Activated T-helper 17 cell treated with anti-CD3 and anti-CD28 coated beads, Interleukin-2, amount 50 U/mL, for 72 hours (primary cell): ENCODE measurements at regions not wholly inside any gene's neighbourhood (a gene's known extent, or its start where the extent isn't known, plus 50 kb on each side); places are given as distances from the start of the nearest gene placed in this dataset.

Experiments
- ATAC-seq: fragments of 150-1000 bp; cut with Tn5 transposase; replicated peaks from 2 replicates; pipeline ENCODE4 v1.10.0; 2021; ENCODE audit warnings: mild to moderate bottlenecking, moderate library complexity
- H3K27ac Mint-ChIP-seq: one replicate; pipeline ENCODE4 v1.8.0; 2022; ENCODE audit warnings: mixed read lengths
- H3K27me3 Mint-ChIP-seq: one replicate; pipeline ENCODE4 v1.8.0; 2022; ENCODE audit warnings: mixed read lengths
- H3K36me3 Mint-ChIP-seq: one replicate; pipeline ENCODE4 v1.8.0; 2022; ENCODE audit warnings: low read depth, mild to moderate bottlenecking, mixed read lengths
- H3K4me1 Mint-ChIP-seq: one replicate; pipeline ENCODE4 v1.8.0; 2022; ENCODE audit warnings: mixed read lengths
- H3K4me3 Mint-ChIP-seq: one replicate; pipeline ENCODE4 v1.8.0; 2022; ENCODE audit warnings: mild to moderate bottlenecking, mixed read lengths
- H3K9me3 Mint-ChIP-seq: one replicate; pipeline ENCODE4 v1.8.0; 2022; ENCODE audit warnings: mixed read lengths

DNA sequence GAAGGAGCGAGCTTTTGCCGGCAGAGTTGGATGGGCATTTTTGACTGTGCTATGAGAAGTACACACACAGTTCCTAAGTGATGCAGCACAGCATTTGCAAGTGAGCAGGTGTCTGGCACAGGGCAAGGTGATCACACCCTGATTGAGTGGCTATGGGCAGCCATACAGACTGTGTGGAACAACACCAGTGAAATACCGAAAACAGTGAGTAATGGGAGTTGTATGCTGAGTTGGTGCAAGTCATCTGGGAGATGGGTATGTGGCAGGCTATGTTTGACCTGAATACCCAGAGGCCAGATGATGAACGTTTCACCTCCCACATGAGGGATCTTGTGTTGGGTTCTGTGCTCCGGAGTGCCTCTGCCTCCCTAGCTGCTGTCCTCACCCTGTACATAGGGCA lies 53.5 kb upstream of the TIPARP start:
- Mint-ChIP-seq H3K4me1 (no peaks in the 10 kb centered on the region), H3K4me3 (no peak overlapping the region), H3K27me3 (no peaks in the 10 kb centered on the region), H3K27ac (no peak overlapping the region), H3K9me3 (no peaks in the 10 kb centered on the region), H3K36me3 (no peaks in the 10 kb centered on the region)
- ATAC-seq, result peak; percentile 63

GRCh38 chr3:156620260-156620659 lies 54.1 kb upstream of the TIPARP start:
- Mint-ChIP-seq H3K4me1 (no peaks in the 10 kb centered on the region), H3K27me3 (no peaks in the 10 kb centered on the region), H3K36me3 (no peaks in the 10 kb centered on the region), H3K4me3 (no peak overlapping the region), H3K9me3 (no peaks in the 10 kb centered on the region), H3K27ac (no peak overlapping the region)
- no peak for ATAC-seq

GRCh38 chr3:156619376-156619775 lies 55.0 kb upstream of the TIPARP start:
- H3K36me3 Mint-ChIP-seq, result no peaks in the 10 kb centered on the region
- no peaks in the 10 kb centered on the region for H3K9me3 Mint-ChIP-seq
- H3K27ac Mint-ChIP-seq, result no peak overlapping the region
- no peaks in the 10 kb centered on the region for H3K27me3 Mint-ChIP-seq
- ATAC-seq, result no peak
- no peaks in the 10 kb centered on the region for H3K4me1 Mint-ChIP-seq
- no peak overlapping the region for H3K4me3 Mint-ChIP-seq

GRCh38 chr3:156617781-156618180 lies 56.6 kb upstream of the TIPARP start:
- H3K27ac Mint-ChIP-seq, result no peak overlapping the region
- no peaks in the 10 kb centered on the region for H3K9me3 Mint-ChIP-seq
- H3K36me3 Mint-ChIP-seq, result no peaks in the 10 kb centered on the region
- H3K4me3 Mint-ChIP-seq, result no peak overlapping the region
- H3K4me1 Mint-ChIP-seq, result no peaks in the 10 kb centered on the region
- peak; percentile 32 for ATAC-seq
- no peaks in the 10 kb centered on the region for H3K27me3 Mint-ChIP-seq

GRCh38 chr3:156617145-156617544 lies 57.2 kb upstream of the TIPARP start:
- Mint-ChIP-seq H3K4me3 (no peak overlapping the region), H3K27me3 (peaks cover under 1% of the 10 kb centered on the region), H3K9me3 (no peaks in the 10 kb centered on the region), H3K27ac (no peak overlapping the region), H3K4me1 (no peaks in the 10 kb centered on the region), H3K36me3 (no peaks in the 10 kb centered on the region)
- no peak for ATAC-seq

GRCh38 chr3:156615592-156616173 lies 58.7 kb upstream of the TIPARP start:
- no peaks in the 10 kb centered on the region for H3K9me3 Mint-ChIP-seq
- no peak overlapping the region for H3K4me3 Mint-ChIP-seq
- H3K36me3 Mint-ChIP-seq, result no peaks in the 10 kb centered on the region
- ATAC-seq, result peak; percentile 43
- H3K4me1 Mint-ChIP-seq, result no peaks in the 10 kb centered on the region
- peak overlapping the region; percentile 11 for H3K27ac Mint-ChIP-seq
- H3K27me3 Mint-ChIP-seq, result peaks cover 4% of the 10 kb centered on the region

DNA sequence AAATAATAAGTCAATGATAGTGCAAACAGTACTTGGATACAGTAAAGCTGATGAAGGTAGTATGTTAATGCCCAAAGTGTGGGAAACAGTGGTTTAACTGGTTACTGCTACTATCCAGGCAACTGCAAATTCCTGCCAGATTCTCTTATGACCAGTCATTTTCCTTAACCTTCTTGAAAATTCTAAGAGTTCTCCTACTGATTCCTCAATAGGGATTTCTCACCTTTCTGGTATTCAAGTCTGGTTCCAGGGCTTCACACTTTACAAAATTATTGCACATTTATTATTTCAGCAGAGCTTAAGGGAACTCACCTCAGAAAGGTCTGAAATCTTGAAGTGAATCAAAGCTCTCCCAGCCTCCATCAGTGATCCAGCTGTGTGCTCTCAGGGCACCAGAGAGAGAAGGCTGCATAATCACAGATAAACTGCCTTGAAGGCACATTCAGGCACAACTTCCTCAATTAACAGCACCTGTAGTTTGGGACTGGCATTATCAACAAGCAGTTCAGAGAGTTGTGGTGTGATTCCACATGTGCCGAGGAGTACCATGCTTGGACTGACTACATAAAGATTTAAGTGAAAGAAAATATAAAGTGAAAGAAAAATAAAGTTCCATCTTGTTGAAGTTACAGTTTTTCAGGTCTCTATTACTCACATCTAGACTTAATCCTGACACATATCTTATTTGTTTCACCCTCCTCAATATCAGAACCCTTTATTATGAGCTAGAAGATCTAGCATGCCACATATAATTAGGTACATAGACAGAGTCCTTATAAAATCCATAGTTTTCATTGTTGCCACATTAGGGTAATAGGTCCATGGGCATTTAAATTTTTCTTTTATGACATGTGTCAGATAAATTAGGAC lies 59.5 kb upstream of the TIPARP start:
- Mint-ChIP-seq H3K9me3 (no peaks in the 10 kb centered on the region), H3K27ac (peak overlapping the region; percentile 11), H3K36me3 (no peaks in the 10 kb centered on the region), H3K4me1 (no peaks in the 10 kb centered on the region), H3K4me3 (no peak overlapping the region), H3K27me3 (peaks cover 4% of the 10 kb centered on the region)
- peak; percentile 19 for ATAC-seq

DNA sequence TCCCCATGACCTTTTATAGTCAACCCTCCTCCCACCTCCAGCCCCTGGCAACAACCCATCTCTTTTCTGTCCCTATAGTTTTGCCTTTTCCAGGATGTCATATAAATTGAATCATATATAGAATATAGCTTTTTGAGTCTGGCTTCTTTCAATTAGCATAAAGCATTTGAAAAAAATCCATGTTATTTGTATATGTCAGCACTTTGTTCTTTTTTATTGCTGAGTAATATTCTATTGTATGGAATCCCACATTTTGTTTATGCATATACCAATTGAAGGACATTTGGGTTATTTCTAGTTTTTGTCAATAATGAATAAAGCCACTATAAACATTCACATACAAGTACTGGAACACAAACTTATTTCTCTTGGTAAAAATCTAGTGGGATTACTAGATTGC lies 58.0 kb upstream of the SSR3 start:
- H3K27ac Mint-ChIP-seq, result no peak overlapping the region
- H3K27me3 Mint-ChIP-seq, result peaks cover 4% of the 10 kb centered on the region
- no peaks in the 10 kb centered on the region for H3K4me1 Mint-ChIP-seq
- no peaks in the 10 kb centered on the region for H3K9me3 Mint-ChIP-seq
- H3K4me3 Mint-ChIP-seq, result no peak overlapping the region
- ATAC-seq, result no peak
- H3K36me3 Mint-ChIP-seq, result no peaks in the 10 kb centered on the region

DNA sequence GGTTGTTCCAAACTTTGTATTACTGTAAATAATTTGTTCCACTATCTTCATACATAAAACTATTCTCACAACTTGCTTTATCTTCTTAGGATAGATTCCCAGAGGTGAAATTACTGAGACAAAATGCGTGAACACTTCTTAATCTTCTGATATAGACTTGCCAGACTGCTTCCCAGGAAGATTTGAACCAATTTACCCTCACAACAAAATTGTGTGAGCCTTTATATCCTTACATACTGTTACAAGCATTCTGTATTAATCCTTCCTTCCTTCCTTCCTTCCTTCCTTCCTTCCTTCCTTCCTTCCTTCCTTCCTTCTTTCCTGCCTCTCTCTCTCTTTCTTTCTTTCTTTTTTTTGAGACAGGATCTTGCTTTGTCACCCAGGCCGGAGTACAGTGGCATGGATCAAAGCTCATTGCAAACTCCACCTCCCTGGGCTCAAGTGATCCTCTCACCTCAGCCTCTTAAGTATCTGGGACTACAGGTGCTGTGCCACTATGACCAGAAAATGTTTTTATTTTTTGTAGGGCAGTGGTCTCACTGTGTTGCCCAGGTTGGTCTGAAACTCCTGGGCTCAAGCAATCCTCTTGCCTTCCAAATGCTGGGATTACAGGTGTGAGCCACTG lies 57.1 kb upstream of the SSR3 start:
- Mint-ChIP-seq H3K27me3 (peaks cover 4% of the 10 kb centered on the region), H3K36me3 (no peaks in the 10 kb centered on the region), H3K4me3 (no peak overlapping the region), H3K9me3 (no peaks in the 10 kb centered on the region), H3K27ac (peak overlapping the region; percentile 36), H3K4me1 (peaks cover 1% of the 10 kb centered on the region)
- no peak for ATAC-seq

- Mint-ChIP-seq H3K9me3 (no peaks in the 10 kb centered on the region), H3K27ac (no peak overlapping the region), H3K4me1 (peaks cover 5% of the 10 kb centered on the region), H3K27me3 (peaks cover 9% of the 10 kb centered on the region), H3K4me3 (no peak overlapping the region), H3K36me3 (no peaks in the 10 kb centered on the region)
- ATAC-seq, result no peak
Measured at GRCh38 chr3:156610154-156610553, 55.2 kb upstream of the SSR3 start.

DNA sequence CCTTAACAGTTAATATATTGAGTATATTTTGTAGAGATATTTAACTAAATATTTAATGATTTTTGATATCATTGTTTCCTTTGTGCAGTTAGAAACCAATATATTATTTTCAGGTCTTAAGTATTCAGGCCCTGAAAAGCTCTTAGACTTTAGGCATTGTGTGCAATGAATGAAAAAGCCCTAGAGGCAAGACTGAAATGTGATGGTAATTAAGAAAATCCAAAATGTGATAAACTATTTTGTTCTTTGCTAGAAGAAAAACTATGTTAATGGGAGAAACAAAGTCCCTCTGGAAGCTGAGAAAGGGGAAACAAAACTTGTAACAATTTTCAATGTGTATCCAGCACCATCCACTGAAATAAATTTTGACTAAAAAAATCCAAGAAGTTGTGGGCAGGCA lies 54.6 kb upstream of the SSR3 start:
- H3K4me1 Mint-ChIP-seq, result peaks cover 5% of the 10 kb centered on the region
- no peaks in the 10 kb centered on the region for H3K9me3 Mint-ChIP-seq
- peaks cover 10% of the 10 kb centered on the region for H3K27me3 Mint-ChIP-seq
- ATAC-seq, result no peak
- H3K27ac Mint-ChIP-seq, result no peak overlapping the region
- no peak overlapping the region for H3K4me3 Mint-ChIP-seq
- H3K36me3 Mint-ChIP-seq, result no peaks in the 10 kb centered on the region

DNA sequence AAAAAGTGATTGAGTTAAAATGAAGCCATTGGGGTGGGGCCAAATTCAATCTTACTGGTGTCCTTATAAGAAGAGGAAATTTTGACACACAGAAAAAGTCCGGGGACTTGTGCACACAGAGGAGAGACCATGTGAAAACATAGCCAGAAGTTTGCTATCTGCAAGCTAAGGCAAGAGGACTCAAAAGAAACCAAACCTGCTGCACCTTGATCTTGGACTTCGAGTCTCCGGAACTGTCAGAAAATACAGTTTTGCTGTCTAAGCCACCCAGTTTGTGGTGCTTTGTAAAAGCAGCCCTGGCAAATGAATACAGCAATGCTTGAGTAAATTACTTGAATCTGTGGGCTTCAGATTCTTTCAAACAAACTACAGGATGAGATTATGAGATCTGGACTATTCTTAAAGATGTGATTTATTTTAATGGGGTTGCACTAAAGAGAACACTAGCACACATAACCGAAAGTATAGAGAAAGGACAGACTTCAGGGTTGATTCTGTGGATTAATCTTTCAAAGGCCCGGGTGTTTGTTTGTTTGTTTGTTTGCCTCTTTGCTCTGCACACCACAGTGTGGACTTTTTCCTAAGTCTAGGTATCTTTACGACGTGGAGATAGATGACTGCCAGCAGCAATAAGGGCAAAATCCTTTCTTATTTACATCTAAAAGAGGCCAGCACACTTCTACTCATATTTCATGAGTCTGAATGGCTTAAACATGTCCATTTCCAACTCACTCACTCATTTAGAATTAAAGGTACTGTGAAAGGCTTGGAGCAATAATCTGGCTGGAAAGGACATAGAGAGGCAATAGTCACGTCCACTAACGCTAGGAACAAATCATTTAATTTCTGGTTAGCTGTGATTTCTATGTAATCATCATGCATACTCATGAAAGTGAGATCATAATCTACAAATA lies 53.9 kb upstream of the SSR3 start:
- Mint-ChIP-seq H3K4me1 (peaks cover 5% of the 10 kb centered on the region), H3K27ac (no peak overlapping the region), H3K36me3 (no peaks in the 10 kb centered on the region), H3K27me3 (peaks cover 10% of the 10 kb centered on the region), H3K4me3 (no peak overlapping the region), H3K9me3 (no peaks in the 10 kb centered on the region)
- no peak for ATAC-seq

DNA sequence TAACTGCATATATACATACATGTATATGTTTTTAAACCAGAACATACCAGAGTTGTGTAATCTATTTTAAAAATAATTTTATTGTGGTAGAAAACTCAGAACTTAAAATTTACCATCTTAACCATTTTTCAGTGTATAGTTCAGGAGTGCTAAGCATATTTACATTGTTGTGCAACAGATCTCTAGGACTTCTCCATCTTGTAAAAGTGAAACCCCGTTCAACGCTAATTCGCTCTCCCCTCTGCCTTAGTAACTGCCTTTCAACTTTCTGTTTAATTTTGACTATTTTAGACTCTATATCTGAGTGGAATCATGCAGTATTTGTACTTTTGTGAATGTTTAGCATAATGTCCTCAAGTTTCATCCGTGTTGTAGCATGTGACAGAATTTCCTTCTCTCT lies 51.8 kb upstream of the SSR3 start:
- peaks cover 6% of the 10 kb centered on the region for H3K27me3 Mint-ChIP-seq
- peak; percentile 70 for ATAC-seq
- H3K36me3 Mint-ChIP-seq, result no peaks in the 10 kb centered on the region
- no peaks in the 10 kb centered on the region for H3K9me3 Mint-ChIP-seq
- peaks cover 11% of the 10 kb centered on the region for H3K4me1 Mint-ChIP-seq
- no peak overlapping the region for H3K27ac Mint-ChIP-seq
- peak overlapping the region; percentile 68 for H3K4me3 Mint-ChIP-seq
